Activated naive CD4-positive, alpha-beta T cell treated with Interleukin-2 at 50 U/mL for 16 hours (primary cell): ENCODE measurements at regions not wholly inside any gene's neighbourhood (a gene's known extent, or its start where the extent isn't known, plus 50 kb on each side); places are given as distances from the start of the nearest gene placed in this dataset.
"Not testable (repeated sequence)": the region's sequence is repeated elsewhere in the genome, so short reads cannot be mapped to it uniquely, and the experiment has no call there.

ENCODE experiments used
- DNase-seq: peaks from one replicate; pipeline ENCODE4 v3.0.0-alpha.2; 2020

GRCh38 chr22:47423266-47423665 lies 660.8 kb downstream of the TBC1D22A start:
- DNase-seq: no peak

DNA sequence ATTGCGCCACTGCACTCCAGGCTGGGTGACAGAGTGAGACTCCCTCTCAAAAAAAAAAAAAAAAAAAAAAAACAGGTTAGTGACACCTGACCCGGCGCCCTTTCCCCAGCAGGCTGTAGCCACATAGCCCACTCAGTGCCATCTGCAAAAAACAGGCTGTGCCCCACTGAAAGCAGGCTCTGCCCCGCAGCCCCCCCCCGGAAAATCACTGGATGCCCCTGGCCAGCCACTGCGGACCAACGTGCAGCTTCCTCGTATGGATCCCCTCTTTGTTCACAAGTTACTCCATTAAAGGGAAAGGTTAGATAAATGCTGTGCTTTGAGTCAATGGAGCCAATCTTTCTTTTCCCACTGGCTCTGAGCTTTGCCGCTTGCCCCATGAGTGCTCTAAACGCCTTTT lies 660.3 kb downstream of the TBC1D22A start:
- no peak for DNase-seq

DNA sequence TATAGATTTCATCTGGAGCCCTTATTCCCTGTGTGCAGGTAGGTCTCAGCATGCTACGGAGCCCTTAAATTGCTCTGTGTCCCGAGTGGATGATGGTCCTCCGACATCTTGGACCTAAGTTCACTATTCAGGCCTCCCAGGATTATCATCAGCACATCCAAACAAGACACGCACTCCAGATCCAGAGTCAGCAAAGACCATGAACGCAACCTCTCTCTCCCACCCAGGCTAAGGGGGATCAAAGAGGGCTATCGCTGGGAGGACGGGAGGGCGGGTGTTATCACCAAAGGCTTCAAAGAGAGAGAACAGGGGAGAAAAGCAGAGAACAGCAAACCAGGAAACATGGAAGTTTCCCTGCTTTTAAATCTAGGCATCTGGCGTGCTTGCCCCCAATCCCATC lies 659.4 kb downstream of the TBC1D22A start:
- no peak for DNase-seq

- DNase-seq: no peak
Observed at GRCh38 chr22:47420211-47420610, 657.8 kb downstream of the TBC1D22A start.

DNA sequence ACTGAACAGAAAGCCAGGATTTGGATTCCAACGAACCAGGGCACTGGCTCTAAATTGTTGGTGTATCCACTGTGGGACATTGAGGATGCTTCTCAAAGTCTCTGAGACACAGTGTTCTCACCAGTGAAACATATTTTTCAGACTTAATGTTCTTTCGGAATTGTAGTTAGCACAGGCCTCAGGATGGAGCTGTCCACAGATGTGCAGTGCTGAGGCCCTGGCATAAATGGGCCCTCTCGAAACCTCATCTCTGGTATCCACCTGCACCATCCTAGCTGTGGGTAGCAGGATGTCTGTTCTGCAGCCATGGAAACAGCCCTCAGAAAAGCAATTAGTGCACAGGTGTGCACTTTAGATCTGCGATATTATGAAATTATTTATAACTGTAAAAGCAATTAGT lies 656.8 kb downstream of the TBC1D22A start:
- DNase-seq: no peak

- no peak for DNase-seq
Observed at GRCh38 chr22:47417699-47418098, 655.2 kb downstream of the TBC1D22A start.

GRCh38 chr22:47411006-47411405 lies 648.6 kb downstream of the TBC1D22A start:
- no peak for DNase-seq

DNA sequence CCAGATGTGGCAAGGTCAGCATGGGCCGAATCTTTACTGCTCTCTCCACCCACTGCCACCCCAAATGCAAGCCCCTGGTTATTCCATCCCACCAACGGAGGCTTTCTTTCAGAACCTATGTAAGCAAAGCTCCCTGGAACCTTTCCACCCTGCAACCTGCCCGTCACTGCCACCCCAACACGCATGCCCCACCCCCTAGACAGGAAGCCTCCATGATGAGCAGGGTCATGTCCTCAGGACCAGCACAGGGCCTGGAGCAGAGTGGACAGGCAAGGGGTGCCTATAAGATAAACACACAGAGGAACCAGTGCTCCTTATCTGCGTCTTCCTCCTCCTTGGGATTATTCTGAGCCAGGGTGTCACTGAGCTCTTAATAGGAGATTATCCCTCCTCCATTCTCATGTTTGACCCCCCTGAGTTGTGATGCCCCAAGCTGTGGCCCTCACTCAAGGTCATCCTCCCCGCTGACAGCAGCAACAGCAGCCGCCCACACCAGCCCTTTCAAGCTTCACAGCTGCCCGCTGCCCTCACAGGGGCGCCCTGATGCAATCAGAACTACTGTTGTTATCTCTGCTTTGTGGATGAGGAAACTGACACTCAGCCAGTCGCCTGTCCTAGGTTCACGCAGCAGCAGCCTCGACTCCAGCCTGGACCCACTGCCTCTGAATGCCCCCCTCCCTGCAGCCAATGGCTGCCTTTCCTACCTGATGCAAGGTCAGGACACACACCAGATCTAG lies 647.3 kb downstream of the TBC1D22A start:
- no peak for DNase-seq

DNA sequence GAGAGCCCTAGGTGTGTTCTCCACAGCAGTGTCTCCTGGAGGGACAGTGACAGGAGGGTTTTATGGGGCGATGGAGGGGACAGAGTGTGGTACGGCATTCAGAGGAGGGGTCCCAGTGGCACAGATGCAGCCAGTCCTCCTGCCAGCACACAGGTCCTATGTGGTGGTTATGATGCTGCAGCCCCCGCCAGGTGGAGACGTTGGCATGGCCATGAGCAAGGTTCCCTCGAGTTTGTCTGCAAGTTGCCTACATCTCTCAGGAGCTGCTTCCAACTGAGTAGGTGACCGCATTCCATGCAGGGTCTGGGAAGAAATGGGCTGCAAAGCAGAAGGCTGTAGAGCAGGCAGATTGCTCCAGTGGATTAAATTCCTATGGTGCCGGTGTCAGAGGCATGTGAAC lies 646.0 kb downstream of the TBC1D22A start:
- DNase-seq: no peak

DNA sequence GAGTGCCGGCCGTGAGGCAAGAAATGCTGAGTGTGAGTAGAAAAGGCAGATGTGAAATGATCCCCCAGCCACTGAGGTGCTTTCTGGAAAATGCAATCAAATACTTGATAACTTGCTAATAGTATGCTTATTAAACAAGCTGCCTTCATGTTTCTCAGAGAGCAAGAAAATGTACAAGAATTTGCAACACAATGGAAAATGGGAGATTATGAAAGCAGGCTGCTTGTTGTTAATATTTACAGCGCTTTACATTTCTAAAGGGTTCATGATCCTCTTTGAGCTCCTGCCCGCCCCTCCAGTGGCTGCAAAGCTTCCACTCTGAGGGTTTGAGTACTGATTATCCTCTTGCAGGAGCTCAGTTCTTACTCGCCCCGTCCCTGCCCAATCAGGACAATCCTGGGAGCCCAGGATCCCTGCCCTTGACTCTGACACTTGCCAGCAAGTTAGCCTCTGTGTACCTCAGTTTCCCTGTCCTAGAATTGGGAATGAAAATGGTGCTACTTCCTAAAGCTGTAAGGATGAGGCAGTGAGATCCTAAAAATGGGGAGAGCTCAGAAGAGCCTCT lies 645.1 kb downstream of the TBC1D22A start:
- no peak for DNase-seq

GRCh38 chr22:47406896-47407295 lies 644.4 kb downstream of the TBC1D22A start:
- no peak for DNase-seq

DNA sequence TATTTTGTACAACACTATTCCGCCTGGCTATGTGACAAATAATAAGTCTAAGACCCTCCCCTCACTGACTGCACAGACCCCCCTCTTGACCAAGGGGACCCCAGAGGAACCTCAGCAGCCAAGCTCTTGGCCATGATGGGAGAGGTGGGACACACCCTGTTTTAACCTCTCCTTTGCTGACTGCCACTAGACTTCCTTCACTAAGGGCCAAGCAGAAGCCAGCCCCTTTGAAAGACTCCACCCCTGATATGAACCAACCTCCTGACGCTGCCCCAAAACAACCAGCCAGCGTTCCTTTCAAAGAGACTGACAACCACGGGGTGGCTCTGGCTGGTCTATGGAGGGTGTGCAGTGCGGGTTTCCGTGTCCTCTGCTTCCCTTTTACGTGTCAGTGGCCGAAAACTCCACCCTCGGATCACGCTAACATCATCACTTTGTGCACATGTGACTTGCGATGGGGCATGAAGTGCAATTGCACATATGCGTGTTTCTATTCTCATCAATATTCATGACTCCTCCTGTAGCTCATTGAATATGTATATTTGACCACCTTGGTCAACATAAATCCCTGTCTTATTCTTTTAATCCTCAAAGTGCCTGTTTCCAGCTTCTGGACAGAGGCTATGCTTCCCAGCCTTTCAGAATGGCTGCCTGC lies 643.9 kb downstream of the TBC1D22A start:
- DNase-seq: no peak

DNA sequence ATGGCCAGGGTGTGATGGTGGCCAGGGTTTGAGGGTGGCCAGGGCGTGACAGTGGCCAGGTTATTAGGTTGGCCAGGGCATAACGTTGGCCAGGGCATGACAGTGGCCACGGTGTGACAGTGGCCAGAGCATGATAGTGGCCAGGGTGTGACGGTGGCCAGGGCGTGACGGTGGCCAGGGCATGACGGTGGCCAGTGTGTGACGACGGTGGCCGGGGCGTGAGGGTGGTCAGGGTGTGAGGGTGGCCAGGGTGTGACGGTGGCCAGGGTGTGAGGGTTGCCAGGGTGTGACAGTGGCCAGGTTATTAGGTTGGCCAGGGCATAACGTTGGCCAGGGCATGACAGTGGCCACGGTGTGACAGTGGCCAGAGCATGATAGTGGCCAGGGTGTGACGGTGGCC lies 642.8 kb downstream of the TBC1D22A start:
- not testable (repeated sequence) for DNase-seq

DNA sequence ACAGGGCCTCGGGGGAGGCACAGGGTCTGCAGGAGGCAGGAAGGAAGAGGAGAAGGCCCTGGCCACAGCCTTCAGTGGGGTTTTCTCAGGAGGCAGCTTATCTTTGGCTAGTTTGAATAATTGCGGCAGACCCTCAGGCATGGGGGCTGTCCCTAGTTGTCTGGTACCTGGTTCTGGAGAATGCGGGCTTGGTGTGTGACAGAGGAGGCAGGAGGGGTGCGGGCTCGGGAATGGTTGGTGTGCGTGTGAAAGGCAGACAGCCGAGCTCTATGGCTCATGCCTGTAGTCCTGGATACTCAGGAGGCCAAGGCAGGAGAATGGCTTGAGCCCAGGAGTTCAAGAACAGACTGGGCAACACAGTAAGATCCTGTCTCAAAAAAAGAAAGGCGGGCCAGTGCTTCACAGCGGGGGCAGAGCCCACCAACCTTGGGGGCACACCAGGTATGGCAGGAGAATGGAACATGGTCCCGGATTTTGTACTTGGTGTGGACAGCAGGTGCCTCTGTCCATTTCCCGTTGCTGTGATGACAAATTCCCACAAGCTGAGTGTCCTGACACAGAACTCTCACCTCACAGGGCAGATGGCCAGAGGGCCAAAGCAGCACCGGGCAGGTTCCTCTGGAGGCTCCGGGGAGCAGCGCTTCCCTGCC lies 640.6 kb downstream of the TBC1D22A start:
- DNase-seq: no peak

DNA sequence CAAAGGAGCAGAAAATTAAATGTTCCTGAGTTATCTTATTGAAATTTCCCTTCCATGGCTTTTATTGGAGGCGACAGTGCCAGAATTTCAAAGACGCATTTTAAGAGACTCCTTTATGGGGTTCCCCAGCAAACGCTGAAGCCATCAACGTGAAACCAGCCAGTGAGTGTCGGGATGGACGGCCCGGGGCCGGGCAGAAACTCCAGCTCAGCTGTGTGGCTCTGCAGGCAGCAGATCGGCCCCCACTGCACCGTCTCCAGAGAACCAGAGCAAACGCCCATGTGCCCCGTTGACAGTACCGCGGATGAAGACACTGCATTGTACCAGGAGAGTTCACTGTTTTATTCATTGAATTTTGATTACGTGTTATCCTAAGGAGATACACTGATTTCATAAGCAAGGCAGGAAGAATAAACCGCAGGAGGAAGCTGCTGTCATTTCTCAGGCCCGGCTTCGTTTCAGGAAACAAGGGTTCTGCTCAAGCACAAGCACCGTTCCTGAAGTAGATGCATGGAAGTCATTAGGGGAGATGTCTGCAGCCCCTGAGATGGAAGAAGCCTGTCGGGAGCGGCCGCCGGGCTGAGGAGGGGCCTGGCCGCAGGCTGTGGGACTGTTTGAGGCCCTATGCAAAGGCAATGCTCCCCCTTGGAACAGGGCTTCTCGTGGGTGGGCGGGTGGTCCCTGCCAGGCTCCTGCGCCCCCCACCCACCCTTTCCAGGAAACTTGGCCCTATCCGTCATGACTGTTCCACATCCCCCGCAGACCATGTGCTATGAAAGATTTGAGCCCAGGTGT lies 639.7 kb downstream of the TBC1D22A start:
- DNase-seq: no peak

- DNase-seq: no peak
Observed at GRCh38 chr22:47401592-47401898, 639.1 kb downstream of the TBC1D22A start.

DNA sequence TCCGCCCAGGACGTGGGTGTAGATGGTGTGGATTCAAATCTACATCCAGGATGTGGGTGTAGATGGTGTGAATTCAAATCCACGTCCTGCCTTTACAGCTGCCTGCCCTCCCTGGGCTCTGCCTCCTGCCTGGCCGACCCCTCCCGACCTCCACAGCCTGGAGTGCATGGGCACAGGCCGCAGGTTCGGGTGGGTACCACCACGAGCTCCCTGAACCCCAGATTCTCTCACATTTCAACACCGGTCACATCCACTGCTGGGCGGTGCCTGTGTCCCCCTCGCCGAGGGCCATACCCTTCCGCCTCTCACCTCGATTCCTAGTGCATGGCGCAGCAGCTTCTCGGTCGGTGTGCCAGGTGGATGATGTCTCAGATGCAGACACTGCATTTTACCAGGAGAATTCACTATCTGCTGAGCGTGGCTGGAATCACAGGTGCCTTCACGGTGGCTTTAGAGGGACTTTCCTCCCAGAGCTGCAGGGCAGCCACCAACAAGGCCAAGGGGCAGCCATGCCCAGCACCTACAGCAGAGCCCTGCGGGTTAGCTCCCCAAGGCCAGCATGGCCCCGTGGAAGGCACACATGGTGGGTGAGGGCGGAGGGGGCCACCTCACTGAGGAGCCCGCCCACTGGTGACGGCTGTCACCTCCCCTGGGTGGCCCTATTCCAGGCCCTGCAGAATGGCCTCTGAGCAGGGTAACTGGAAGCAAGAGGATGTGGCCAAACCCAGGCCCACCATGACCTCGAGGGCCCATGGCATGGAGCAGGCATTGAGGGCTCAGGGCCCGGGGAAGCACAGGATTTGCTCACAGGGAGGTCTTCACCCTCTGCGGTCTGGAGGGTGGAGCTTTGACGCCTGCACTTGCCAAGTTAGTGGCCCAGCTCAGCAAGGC lies 638.5 kb downstream of the TBC1D22A start:
- DNase-seq: no peak

DNA sequence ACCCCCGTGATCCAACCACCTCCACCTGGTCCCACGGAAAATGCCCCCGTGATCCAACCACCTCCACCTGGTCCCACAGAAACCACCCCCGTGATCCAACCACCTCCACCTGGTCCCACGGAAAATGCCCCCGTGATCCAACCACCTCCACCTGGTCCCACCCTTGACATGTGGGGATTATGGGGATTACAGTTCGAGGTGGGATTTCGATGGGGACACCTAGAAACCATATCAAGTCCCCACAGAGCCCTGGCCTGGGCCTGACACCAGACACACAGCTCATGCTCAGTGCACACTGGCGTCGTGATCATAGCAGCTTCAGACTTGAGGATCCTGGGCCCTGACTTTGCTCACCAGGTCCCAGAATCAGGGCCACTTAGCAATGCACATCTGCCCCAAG lies 637.7 kb downstream of the TBC1D22A start:
- not testable (repeated sequence) for DNase-seq

DNA sequence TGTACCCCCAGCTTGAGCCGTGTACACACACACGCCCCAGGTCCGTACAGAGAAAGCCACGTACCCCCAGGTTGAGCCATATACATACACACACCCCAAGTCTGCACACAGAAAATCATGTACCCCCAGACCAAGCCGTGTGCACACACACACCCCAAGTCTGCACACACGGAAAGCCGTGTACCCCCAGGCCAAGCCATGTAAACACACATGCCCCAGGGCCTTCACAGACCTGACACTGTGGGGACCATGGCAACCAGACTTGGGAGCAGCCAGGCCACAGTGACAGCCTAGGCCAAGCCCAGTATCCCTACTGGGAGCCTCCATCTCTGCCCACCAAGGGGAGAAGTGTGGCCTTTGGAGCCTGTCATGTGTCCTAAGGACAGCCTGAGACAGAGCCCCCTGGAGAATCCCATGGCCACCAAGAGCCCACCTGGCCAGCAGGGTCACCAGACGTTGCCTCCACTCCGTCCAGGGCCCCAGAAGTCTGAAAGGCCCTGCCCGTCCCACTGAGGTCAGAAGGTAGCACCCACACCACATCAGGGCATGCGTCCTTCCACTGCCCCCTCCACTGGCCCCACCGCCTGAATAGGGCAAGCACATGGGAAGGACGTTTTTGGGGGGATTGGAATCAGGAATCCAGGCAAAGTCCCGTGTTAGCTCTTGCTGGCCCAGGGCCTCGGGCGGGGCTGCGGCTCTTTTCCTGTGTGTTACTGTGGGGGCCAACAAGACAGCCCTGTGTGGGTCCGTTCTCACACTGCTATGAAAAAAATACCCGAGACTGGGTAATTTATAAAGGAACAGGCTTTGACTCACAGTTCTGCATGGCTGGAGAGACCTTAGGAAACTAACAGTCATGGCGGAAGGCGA lies 636.7 kb downstream of the TBC1D22A start:
- no peak for DNase-seq

GRCh38 chr22:47398491-47398890 lies 636.0 kb downstream of the TBC1D22A start:
- DNase-seq: no peak

DNA sequence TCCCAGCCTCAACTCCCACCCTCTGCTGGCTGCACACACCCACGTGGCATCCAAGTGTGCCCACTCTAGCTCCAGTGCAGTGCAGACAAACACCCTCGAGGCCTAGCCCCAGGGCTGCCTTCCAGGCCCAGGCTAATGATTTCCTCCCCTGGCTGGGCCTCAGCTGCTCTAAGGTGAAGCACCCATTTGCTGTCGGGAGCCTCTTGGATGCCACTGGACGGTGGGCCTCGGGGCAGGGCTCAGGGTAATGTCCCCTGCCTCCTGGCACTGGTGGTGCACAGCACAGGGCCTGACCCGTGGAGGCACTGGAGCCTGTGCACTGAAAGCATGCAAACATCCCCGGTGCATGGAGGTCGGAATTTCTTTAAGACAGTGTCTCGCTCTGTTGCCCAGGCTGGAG lies 635.2 kb downstream of the TBC1D22A start:
- DNase-seq: no peak
